NK-92 treated with Interleukin-12 subunit alpha and Interleukin-12 subunit beta, amount 100 ng/mL, for 24 hours (cell line): ENCODE measurements at regions not wholly inside any gene's neighbourhood (a gene's known extent, or its start where the extent isn't known, plus 50 kb on each side); places are given as distances from the start of the nearest gene placed in this dataset.

Source experiments
- DNase-seq: peaks from one replicate; lab custom pipeline; 2025; lab: John Stamatoyannopoulos, UW

- no peak for DNase-seq
Observed at GRCh38 chr3:18044971-18045880, 302.8 kb upstream of the TBC1D5 start.

- no peak for DNase-seq
Observed at GRCh38 chr3:18044191-18044590, 301.8 kb upstream of the TBC1D5 start.

GRCh38 chr3:18036450-18036815 is 294.0 kb upstream of the TBC1D5 start:
- DNase-seq, result no peak

- no peak for DNase-seq
Observed at GRCh38 chr3:18035641-18036449, 293.4 kb upstream of the TBC1D5 start.

- DNase-seq, result no peak
Observed at GRCh38 chr3:18033581-18034108, 291.2 kb upstream of the TBC1D5 start.

GRCh38 chr3:18030371-18030870 is 288.0 kb upstream of the TBC1D5 start:
- no peak for DNase-seq

GRCh38 chr3:18027161-18027939 is 284.9 kb upstream of the TBC1D5 start:
- DNase-seq, result no peak

- no peak for DNase-seq
Observed at GRCh38 chr3:18024715-18025114, 282.3 kb upstream of the TBC1D5 start.

GRCh38 chr3:18019161-18019495 is 276.7 kb upstream of the TBC1D5 start:
- no peak for DNase-seq

GRCh38 chr3:18018491-18019160 is 276.2 kb upstream of the TBC1D5 start:
- DNase-seq, result no peak

GRCh38 chr3:18016366-18016765 is 273.9 kb upstream of the TBC1D5 start:
- no peak for DNase-seq

- no peak for DNase-seq
Observed at GRCh38 chr3:18012933-18013332, 270.5 kb upstream of the TBC1D5 start.

- DNase-seq, result no peak
Observed at GRCh38 chr3:18012436-18012835, 270.0 kb upstream of the TBC1D5 start.

- DNase-seq, result no peak
Observed at GRCh38 chr3:18011387-18011786, 269.0 kb upstream of the TBC1D5 start.

GRCh38 chr3:18010001-18010400 is 267.6 kb upstream of the TBC1D5 start:
- no peak for DNase-seq

GRCh38 chr3:18008706-18009368 is 266.4 kb upstream of the TBC1D5 start:
- no peak for DNase-seq

- no peak for DNase-seq
Observed at GRCh38 chr3:18007980-18008379, 265.5 kb upstream of the TBC1D5 start.

- no peak for DNase-seq
Observed at GRCh38 chr3:17995769-17996168, 253.3 kb upstream of the TBC1D5 start.

- no peak for DNase-seq
Observed at GRCh38 chr3:17994167-17994566, 251.7 kb upstream of the TBC1D5 start.

- DNase-seq, result no peak
Observed at GRCh38 chr3:17990390-17990789, 248.0 kb upstream of the TBC1D5 start.

- DNase-seq, result no peak
Observed at GRCh38 chr3:17986348-17986816, 244.0 kb upstream of the TBC1D5 start.
